Liver (tissue), 3 donors: ENCODE measurements at regions not wholly inside any gene's neighbourhood (a gene's known extent, or its start where the extent isn't known, plus 50 kb on each side); places are given as distances from the start of the nearest gene placed in this dataset.
"Not testable (repeated sequence)": the region's sequence is repeated elsewhere in the genome, so short reads cannot be mapped to it uniquely, and the experiment has no call there.

Experiments
- CTCF ChIP-seq: fragments of 150-350 bp; IDR thresholded peaks from 2 replicates; pipeline ENCODE4 v1.5.1; 2017; ENCODE audit warnings: improper control_type of control experiment, low read depth, low read length; ENCODE audit not compliant: missing input control
- FOXA2 ChIP-seq: IDR thresholded peaks from 2 replicates; pipeline ENCODE4 v1.6.1; 2016; ENCODE audit warnings: antibody characterized with exemption
- GABPA ChIP-seq, 2 donors: IDR thresholded peaks in 1 of 2; conservative IDR thresholded peaks in 1 of 2; 2 replicates each; pipeline ENCODE4 v1.6.1; 2016; ENCODE audit warnings: antibody characterized with exemption in 2 of 2, mild to moderate bottlenecking in 1 of 2, moderate library complexity in 1 of 2
- MAX ChIP-seq: IDR thresholded peaks from 2 replicates; pipeline ENCODE4 v1.6.1; 2016; ENCODE audit warnings: antibody characterized with exemption
- RAD21 ChIP-seq, 2 donors: IDR thresholded peaks; 2 replicates each; pipeline ENCODE4 v1.6.1; 2016; ENCODE audit warnings: antibody characterized with exemption in 2 of 2, mild to moderate bottlenecking in 2 of 2
- REST ChIP-seq: IDR thresholded peaks from 2 replicates; pipeline ENCODE4 v1.6.1; 2016; ENCODE audit warnings: antibody characterized with exemption, mild to moderate bottlenecking
- RXRA ChIP-seq, 2 donors: IDR thresholded peaks; 2 replicates each; pipeline ENCODE4 v1.6.1; 2017 to 2018; ENCODE audit warnings: antibody characterized with exemption in 2 of 2, mild to moderate bottlenecking in 1 of 2
- YY1 ChIP-seq: IDR thresholded peaks from 2 replicates; pipeline ENCODE4 v1.6.1; 2016; ENCODE audit warnings: antibody characterized with exemption, mild to moderate bottlenecking
- TF ChIP-seq, protein P1 (sequence below): IDR thresholded peaks from 2 replicates; pipeline ENCODE4 v1.6.1; 2016; ENCODE audit warnings: antibody characterized with exemption
- donor health status: healthy.
- donor health status: healthy.

DNA sequence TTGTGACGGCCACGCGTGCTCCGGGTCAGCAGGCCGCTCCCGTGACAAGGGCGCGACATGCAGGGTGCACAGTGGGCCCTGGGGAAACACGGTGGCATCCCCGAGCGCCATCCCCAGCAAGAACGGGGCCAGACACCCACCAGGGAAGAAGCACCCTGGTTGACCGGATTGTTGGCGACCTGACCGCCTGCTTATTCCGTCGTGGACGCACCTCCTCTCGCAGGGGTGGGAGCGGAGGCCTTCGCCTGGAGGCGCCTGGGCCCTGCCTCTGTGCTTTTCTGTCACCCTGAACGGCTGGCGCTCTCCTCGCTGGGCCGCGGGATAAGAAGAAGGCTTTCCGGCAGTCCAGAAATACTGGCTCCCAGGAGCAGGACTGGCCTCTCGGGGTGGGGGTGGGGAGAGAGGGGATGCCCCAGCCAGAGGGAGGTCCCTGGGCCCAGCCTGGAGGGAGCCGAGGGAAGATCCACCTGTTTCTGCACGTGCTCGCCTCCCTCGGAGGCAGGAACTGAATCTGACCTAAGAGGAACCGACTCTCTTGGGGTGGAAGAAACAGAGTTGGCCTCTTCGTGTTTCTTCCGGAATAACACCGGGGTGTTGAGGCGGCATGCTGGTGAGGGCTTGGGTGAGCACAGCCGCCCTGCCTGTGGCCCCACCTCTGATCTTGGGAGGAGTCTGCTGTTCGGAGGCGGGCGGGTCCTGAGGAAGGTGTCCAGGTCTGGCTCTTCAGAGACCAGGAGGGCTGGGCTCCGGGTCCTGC lies 4394.2 kb upstream of the TPTE start:
- TF ChIP-seq CTCF; RAD21 (IDR thresholded peaks at IDR 0.05); MAX; REST; YY1; RXRA (IDR thresholded peaks at IDR 0.05); GABPA (IDR thresholded peaks at IDR 0.05 in 1 of 2, conservative IDR thresholded peaks at IDR 0.05 in 1 of 2); FOXA2: not testable (repeated sequence)
- TF ChIP-seq, protein P1, sequence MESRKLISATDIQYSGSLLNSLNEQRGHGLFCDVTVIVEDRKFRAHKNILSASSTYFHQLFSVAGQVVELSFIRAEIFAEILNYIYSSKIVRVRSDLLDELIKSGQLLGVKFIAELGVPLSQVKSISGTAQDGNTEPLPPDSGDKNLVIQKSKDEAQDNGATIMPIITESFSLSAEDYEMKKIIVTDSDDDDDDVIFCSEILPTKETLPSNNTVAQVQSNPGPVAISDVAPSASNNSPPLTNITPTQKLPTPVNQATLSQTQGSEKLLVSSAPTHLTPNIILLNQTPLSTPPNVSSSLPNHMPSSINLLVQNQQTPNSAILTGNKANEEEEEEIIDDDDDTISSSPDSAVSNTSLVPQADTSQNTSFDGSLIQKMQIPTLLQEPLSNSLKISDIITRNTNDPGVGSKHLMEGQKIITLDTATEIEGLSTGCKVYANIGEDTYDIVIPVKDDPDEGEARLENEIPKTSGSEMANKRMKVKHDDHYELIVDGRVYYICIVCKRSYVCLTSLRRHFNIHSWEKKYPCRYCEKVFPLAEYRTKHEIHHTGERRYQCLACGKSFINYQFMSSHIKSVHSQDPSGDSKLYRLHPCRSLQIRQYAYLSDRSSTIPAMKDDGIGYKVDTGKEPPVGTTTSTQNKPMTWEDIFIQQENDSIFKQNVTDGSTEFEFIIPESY = not testable (repeated sequence)
